HUES6 (cell line): ENCODE measurements at regions not wholly inside any gene's neighbourhood (a gene's known extent, or its start where the extent isn't known, plus 50 kb on each side); places are given as distances from the start of the nearest gene placed in this dataset.

Experiments
- H3K27ac ChIP-seq: 2 replicates; pipeline ENCODE4 v1.7.0; 2013; ENCODE audit warnings: low read depth, mild to moderate bottlenecking, low read length, inconsistent platforms
- H3K27me3 ChIP-seq: 2 replicates; pipeline ENCODE4 v1.6.1; 2013; ENCODE audit warnings: low read length; ENCODE audit not compliant: control insufficient read depth, insufficient read depth
- H3K36me3 ChIP-seq: 2 replicates; pipeline ENCODE4 v1.6.1; 2013; ENCODE audit warnings: low read length; ENCODE audit not compliant: control insufficient read depth, insufficient read depth
- H3K4me1 ChIP-seq: 2 replicates; pipeline ENCODE4 v1.6.1; 2013; ENCODE audit warnings: low read length; ENCODE audit not compliant: control insufficient read depth, insufficient read depth
- H3K4me3 ChIP-seq: 2 replicates; pipeline ENCODE4 v1.5.1; 2013; ENCODE audit warnings: low read depth, low read length
- H3K9ac ChIP-seq: one replicate; pipeline ENCODE4 v1.6.1; 2013; ENCODE audit warnings: mild to moderate bottlenecking, low read length
- H3K9me3 ChIP-seq: 2 replicates; pipeline ENCODE4 v1.6.1; 2013; ENCODE audit warnings: low read depth, low read length; ENCODE audit not compliant: control insufficient read depth, insufficient read depth

DNA sequence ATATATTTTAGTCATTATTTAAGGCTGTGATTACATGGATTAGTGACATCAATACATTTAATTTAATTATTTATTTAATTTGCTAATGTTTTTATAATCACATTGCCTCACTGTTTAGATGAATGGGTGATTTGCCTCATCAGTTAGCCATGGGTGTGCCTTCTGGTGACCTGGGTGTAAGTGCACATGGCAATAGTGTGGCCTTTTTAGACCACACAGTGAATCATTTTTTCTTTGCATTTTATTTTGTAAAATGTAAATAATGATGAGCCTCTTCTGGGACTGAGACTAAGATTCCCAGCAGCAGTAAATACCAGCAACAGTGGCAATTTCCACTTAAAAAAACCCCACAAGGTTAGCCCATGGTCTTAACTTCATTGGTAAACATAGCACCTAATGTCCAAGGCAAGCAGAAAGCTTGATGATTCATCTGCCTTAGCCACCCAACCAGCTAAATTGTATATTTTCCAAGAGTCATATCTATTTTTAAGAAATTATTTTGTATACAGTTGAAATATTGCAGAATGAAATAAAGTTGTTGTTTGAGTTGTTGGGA lies 235.9 kb upstream of the NOVA1 start:
- Histone ChIP-seq H3K9me3 (no peaks in the 10 kb centered on the region), H3K36me3 (no peaks in the 10 kb centered on the region), H3K4me3 (no peak overlapping the region), H3K27me3 (no peaks in the 10 kb centered on the region), H3K9ac (no peak overlapping the region), H3K27ac (no peak overlapping the region), H3K4me1 (no peaks in the 10 kb centered on the region)

DNA sequence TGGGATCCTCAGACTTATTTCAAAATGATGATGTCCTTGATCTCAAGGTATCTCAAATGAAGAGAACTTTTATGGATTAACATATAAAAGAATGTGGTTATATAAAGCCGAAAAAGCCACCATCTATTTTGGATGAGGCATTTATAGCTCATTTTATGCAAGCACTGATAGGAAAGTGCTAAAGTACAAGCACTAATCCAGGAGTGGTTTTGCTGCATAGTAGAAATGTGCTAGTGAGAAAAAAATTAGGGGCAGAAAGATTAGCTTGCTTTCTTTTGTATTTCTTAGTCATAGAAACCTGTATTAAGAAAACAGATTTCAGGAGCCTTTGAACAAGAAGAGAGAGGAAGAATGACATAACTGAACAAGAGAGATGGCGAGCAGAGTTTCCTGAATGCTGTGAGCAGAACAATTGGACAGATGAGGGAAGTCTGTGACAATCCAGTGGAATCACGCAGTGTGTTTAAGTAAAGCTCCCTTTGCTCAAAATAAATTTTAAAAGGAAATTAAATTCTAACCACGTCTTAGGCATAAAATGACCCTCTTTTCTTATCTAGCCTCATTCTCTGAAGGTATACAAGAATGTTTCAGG lies 238.2 kb upstream of the NOVA1 start:
- Histone ChIP-seq H3K9me3 (no peaks in the 10 kb centered on the region), H3K9ac (no peak overlapping the region), H3K27ac (no peak overlapping the region), H3K4me1 (peaks cover 5% of the 10 kb centered on the region; the same call in 1 of the 2 replicates), H3K27me3 (no peaks in the 10 kb centered on the region), H3K36me3 (no peaks in the 10 kb centered on the region), H3K4me3 (no peak overlapping the region)

DNA sequence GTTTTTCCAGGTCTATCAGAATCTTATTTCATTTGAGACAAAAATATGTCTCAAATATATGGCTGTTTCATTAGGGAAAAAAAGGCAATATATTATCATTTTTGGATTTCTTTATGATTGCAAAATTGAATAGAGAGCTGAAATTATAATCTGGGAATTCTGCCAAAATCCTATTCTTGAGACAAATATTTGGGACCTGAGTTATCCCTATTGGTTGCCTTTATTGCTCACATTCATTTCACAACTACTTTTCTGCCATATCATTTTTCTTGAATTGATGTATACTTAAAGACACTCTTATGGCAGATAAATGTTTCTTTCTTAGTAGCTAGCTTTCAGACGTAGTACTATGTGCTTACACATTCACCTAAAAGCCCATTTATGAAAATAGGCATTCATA lies 241.6 kb upstream of the NOVA1 start:
- no peak overlapping the region for H3K4me3 ChIP-seq
- no peaks in the 10 kb centered on the region for H3K9me3 ChIP-seq
- no peaks in the 10 kb centered on the region for H3K27me3 ChIP-seq
- H3K27ac ChIP-seq: no peak overlapping the region
- no peak overlapping the region for H3K9ac ChIP-seq
- peaks cover 5% of the 10 kb centered on the region; the same call in 1 of the 2 replicates for H3K4me1 ChIP-seq
- no peaks in the 10 kb centered on the region for H3K36me3 ChIP-seq

DNA sequence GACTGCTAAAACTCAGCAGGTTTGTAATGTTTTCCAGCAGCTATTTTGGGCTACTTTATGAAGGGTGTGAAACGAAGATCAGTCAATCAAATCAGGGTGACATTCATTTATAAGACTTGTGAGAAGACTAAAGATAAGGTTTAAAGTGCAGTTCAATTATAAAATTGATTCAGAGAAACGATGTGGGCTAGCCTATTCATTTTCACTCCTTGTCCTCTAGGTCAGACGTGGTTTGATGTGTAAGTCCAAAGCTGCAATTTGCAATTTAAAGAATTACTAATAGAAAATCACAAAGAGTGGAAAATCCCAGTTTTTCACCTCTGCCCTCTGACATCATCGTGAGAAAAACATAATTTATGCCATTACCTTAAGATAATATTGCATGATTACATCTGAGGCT lies 243.5 kb upstream of the NOVA1 start:
- Histone ChIP-seq H3K9ac (no peak overlapping the region), H3K27ac (no peak overlapping the region), H3K4me3 (no peak overlapping the region), H3K36me3 (no peaks in the 10 kb centered on the region), H3K9me3 (no peaks in the 10 kb centered on the region), H3K27me3 (no peaks in the 10 kb centered on the region), H3K4me1 (peaks cover 5% of the 10 kb centered on the region; the same call in 1 of the 2 replicates)

DNA sequence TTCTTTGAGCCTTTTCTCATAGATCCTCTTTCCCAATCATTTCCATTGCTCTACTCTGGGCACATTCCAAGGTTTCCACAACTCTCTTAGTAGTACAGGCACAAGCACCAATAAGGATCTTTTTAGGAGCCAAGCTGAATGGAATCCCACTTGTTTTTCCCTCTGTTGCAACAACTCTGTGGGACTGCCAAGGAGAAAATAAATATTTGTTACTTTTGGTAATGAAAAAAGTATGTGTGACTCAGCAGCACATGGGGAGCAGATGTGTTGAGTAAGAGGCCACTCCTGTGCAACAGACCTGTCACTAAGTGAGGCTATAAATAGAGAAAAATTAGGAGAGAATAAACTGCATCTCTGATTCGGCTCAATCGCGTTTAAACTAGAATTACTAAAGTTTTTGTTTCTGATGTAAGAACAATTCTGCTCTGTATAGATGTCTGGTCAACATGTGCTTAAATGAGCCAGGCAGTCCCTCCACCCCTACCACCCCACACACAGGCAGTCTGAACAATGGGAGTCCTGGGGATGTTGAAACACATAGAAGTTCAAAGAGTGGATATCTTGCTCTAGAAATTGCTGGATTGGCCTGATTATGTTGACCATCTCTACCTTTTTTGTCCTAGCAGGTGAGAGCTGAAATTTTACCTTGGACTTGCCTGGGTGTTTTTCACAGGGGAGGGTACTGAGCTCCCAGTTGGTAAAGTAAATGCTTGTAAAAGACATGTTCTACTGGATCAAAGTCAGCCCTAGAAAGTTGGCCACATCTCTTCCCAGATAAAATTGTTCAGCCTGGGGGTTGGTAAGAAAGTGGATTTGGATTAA lies 244.3 kb upstream of the NOVA1 start:
- H3K4me1 ChIP-seq: peaks cover 5% of the 10 kb centered on the region; the same call in 1 of the 2 replicates
- H3K4me3 ChIP-seq: no peak overlapping the region
- H3K27ac ChIP-seq: no peak overlapping the region
- no peaks in the 10 kb centered on the region for H3K9me3 ChIP-seq
- H3K9ac ChIP-seq: no peak overlapping the region
- no peaks in the 10 kb centered on the region for H3K27me3 ChIP-seq
- no peaks in the 10 kb centered on the region for H3K36me3 ChIP-seq

DNA sequence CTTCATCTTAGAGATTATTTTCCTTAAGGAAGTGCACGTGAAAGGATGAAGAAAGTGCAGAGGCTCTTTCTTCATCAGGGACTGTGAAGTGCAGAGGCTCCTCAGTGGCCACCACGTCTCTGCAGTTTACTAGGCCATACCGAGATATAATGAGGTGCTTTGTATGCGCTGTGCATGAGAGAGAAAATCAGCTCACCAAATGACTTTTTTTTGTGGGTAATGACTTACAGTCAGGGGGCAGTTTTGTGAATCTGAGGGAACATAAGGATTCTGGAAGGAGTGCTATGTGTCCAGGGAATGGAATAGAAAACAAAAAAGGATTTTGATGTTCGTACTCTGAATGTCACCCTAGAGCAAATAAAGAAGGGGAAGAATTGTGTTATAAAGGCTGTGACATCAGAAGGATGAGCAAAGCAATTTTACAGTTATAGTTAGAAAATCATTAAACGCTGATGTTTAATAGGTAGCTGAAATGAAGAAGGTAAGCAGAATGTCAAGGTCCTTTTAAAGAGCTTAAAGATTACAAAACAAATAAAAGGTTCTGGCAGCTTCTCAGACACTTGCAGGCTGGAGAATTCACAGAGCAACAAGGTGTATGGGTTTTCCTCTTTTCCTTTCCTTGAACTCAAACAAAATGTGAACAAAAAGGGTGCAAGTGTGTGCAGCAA lies 247.5 kb upstream of the NOVA1 start:
- no peaks in the 10 kb centered on the region for H3K36me3 ChIP-seq
- no peak overlapping the region for H3K9ac ChIP-seq
- no peak overlapping the region for H3K27ac ChIP-seq
- H3K4me1 ChIP-seq: peaks cover 5% of the 10 kb centered on the region; the same call in 1 of the 2 replicates
- no peaks in the 10 kb centered on the region for H3K27me3 ChIP-seq
- H3K4me3 ChIP-seq: no peak overlapping the region
- no peaks in the 10 kb centered on the region for H3K9me3 ChIP-seq

DNA sequence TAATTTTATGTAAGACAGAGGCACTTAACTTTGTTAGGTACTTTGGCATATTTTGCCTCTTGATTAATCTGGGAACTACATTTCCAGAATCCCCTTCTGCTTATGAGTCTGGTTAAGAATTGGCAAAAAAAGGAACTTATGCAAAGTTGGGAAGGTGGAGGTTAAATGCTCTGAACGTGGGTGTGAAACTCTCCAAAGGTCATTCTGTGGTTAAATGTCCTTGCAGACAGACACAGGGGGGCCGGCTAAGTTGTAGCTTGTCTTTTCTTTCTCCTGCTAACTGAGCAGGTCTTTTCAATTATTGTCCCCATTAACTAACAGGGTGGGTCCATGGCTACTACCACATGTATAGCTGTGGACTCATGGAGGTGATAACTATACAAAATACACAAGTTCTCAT lies 248.6 kb upstream of the NOVA1 start:
- Histone ChIP-seq H3K9me3 (no peaks in the 10 kb centered on the region), H3K4me1 (no peaks in the 10 kb centered on the region), H3K36me3 (no peaks in the 10 kb centered on the region), H3K27ac (no peak overlapping the region), H3K4me3 (no peak overlapping the region), H3K27me3 (no peaks in the 10 kb centered on the region), H3K9ac (no peak overlapping the region)

DNA sequence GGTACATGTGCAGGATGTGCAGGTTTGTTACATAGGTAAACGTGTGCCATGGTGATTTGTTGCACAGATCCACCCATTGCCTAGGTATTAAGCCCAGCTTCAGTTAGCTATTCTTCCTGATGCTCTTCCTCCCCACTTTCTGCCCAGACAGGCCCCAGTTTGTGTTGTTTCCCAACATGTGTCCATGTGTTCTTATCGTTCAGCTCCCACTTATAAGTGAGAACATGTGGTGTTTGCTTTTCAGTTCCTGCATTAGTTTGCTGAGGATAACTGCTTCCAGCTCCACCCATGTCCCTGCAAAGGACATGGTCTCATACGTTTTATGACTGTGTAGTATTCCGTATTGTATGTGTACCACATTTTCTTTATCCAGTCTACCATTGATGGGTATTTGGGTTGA lies 251.7 kb upstream of the NOVA1 start:
- Histone ChIP-seq H3K4me3 (no peak overlapping the region), H3K4me1 (no peaks in the 10 kb centered on the region)

DNA sequence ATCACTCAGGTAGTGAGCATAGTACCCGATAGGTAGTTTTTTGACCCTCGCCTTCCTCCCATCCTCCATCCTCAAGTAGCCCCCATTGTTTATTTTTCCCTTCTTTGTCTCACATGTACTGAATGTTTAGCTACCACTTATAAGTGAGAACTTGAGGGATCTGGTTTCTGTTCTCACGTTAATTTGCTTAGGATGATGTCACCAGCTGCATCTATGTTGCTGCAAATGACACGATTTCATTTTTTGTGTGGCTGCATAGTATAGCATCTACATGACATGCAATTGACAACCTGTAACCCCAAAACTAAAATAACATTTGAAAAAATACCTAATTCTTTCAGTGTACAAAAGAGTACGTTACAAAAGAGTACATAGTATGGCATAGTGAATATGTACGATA lies 254.0 kb upstream of the NOVA1 start:
- Histone ChIP-seq H3K9me3 (no peaks in the 10 kb centered on the region), H3K4me1 (no peaks in the 10 kb centered on the region), H3K36me3 (no peaks in the 10 kb centered on the region), H3K9ac (no peak overlapping the region), H3K4me3 (no peak overlapping the region), H3K27ac (no peak overlapping the region), H3K27me3 (no peaks in the 10 kb centered on the region)

More for the DNA sequence above, 251.7 kb upstream of the NOVA1 start:
- no peaks in the 10 kb centered on the region for H3K27me3 ChIP-seq
- H3K36me3 ChIP-seq: no peaks in the 10 kb centered on the region
- H3K9me3 ChIP-seq: no peaks in the 10 kb centered on the region
- no peak overlapping the region for H3K9ac ChIP-seq
- no peak overlapping the region for H3K27ac ChIP-seq

DNA sequence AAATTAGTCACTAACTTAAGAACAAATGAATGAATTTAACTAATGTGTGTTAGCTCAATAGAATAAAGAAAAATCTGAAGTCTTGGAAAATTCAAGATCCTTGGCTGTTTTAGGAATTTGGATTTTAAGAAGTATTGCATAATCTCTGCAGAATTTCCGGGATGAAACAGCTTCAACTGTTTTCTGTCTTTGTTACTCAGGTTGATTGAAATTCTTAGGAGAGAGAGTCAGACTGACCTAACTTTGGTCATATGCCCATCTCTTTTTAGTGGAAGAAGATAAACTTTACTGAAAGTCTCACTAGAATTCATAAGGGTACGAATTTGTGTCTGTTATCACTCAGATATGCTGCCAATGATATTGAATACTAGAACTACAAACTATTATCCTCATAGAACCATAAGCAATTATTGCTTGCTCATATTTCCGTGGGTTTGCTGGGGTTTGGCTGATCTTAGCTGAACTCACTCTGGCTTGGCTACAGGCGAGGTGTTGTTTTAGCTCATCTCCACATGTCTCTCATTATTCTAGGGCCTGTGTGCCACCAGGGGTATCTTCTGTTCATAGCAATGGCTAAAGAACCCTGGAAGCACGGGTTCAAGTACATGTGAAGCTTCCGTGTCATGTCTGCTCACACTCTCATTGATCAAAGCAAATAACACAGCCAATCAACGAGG lies 257.4 kb upstream of the NOVA1 start:
- H3K4me1 ChIP-seq: no peaks in the 10 kb centered on the region
- no peak overlapping the region for H3K9ac ChIP-seq
- H3K36me3 ChIP-seq: no peaks in the 10 kb centered on the region
- no peak overlapping the region for H3K27ac ChIP-seq
- H3K27me3 ChIP-seq: no peaks in the 10 kb centered on the region
- H3K4me3 ChIP-seq: no peak overlapping the region
- H3K9me3 ChIP-seq: no peaks in the 10 kb centered on the region
